ENCODE measurements at regions not wholly inside any gene's neighbourhood (a gene's known extent, or its start where the extent isn't known, plus 50 kb on each side); places are given as distances from the start of the nearest gene placed in this dataset.

DNA sequence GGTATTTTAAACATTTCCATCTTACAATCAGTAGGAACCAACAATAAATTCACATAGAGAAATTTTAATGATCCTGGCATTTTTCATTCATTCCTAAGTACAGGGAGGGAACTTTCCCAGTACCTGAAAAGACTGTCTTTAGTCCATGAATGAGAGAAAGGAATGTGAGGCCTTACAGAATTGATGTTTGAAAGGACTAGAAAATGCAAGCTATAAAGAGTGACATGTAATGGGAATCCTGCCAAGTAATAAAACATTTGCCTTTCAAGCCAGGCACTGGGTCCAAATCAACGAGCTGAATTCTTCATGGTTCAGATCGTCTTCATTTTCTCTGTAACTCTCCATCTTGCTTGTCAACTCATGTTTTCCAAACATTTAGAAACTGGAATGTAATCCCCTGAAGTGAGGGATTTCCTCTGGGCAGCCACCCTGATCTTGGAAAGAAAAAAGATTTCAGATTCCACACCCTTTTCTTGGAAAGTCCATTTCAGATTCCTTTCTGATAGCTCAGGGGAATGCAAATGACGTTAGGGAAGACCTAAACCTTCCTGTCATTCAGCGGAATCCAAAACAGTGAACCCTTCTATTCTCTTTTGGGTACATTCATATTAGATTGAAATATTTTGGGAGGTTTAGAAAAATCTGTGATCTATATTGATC is 315.8 kb downstream of the SH3GL2 start:
- DNase-seq: no peak

- DNase-seq: no peak
Measured at GRCh38 chr9:17900606-17901005, 321.7 kb downstream of the SH3GL2 start.

GRCh38 chr9:17905366-17905765 is 326.5 kb downstream of the SH3GL2 start:
- DNase-seq: no peak

GRCh38 chr9:17905781-17906175 is 326.9 kb downstream of the SH3GL2 start:
- no peak for DNase-seq

- no peak for DNase-seq
Measured at GRCh38 chr9:17906176-17906840, 327.4 kb downstream of the SH3GL2 start.

- DNase-seq: no peak
Measured at GRCh38 chr9:17906841-17907778, 328.2 kb downstream of the SH3GL2 start.

DNA sequence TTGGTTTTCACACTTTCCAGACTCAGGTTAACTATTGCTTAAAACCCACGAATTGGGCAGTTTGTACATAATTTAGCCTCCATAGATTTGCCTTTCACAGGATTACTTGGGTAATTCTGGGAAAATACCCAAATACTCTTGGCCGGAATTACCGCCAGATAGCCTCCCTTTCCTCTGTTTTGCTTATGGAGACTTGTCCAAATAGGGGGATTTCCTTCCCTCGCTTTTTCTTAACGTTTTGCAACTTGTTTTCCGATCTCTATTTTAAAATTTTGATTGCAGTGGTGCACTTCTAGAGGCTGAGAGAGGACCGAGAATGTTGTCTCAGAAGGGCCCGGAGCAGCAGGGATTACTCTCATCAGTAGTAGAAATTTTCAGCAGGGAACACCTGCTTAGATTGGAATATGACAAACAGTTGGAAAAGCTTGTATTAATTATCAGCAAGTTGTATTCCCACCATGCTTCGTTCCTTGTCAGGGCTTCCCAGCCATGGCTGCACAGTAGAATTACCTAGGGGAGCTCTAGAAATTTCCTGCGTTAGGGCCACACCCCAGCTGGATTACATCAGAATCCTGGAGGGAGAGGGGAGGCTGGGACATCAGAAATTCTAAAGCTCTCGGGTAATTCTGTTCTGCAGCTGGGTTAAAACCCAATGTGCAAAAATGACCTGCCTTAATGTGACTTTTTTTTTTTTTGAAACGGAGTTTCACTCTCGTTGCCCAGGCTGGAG is 329.1 kb downstream of the SH3GL2 start:
- DNase-seq: no peak

GRCh38 chr9:17926246-17926645 is 347.4 kb downstream of the SH3GL2 start:
- DNase-seq: no peak

DNA sequence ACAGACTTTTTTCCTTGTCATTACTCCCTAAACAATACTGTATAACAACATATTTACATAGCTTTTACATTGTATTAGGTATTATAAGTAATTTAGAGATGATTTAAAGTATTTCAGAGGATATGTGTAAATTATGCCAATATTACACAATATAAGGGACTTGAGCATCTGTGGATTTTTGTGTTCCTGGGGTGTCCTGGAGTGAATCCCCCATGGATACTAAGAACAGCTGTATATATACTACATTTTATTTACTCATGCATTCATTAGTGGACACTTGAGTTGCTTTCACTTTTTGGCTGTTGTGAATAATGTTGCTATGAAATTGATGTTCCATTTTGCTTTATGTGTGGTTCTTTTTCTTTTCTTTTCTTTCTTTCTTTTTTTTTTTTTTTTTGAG is 348.8 kb downstream of the SH3GL2 start:
- DNase-seq: no peak

DNA sequence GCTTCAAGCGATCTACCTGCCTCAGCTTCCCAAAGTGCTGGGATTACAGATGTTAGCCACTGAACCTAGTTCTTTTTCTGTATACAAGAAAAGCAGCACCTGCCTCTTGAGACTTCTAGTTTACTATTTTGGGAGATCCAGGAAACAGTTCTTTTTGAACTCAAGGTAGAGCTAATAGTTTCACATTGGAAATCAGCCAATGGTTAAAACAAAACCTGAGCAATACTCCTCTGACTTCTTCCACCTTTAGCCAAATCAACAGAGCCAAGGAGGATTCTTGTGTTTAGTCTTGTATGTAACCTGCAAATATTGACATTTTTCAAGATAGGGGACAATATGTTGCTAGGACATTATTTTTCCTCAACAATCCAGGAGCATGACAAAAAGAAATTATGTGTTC is 349.4 kb downstream of the SH3GL2 start:
- no peak for DNase-seq

- no peak for DNase-seq
Measured at GRCh38 chr9:17928768-17929167, 349.9 kb downstream of the SH3GL2 start.

DNA sequence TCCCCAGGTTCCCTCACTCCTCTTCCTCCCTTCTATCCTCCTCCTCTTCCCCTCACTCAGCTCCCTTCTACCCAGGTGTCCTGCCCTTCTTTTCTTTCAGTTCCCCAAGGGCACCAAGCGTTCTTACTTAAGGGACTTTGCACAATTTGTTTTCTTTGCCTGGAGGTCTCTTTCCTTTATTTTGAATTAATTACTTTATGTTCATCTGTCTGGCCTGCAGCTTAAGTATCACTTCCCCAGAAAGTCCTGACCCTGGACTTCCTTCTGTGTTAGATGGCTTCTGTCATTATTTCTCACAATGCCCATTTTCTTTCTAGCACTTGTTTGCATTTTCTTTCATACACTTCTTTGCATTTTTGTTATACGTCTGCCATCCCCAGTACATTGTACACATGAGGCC is 350.6 kb downstream of the SH3GL2 start:
- DNase-seq: no peak

DNA sequence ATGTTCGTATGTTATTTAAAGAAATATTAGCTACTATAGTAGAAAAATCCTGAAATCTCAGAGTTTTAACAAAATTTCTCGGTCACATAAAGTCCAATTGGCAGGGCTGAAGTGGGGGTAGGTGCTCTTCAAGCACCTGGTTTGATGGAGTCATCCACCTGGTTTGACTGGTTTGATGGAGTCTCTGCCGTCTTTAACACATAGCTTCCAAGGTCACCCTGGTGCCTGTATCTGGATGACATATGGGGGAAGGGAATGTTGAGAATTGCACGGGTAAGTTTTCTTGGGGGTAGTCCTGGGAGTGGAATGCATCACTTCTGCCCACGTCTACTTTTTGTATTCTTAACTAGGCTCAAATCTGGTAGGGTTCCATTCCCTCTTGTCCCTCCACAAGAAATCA is 351.2 kb downstream of the SH3GL2 start:
- no peak for DNase-seq

GRCh38 chr9:17936365-17936764 is 357.5 kb downstream of the SH3GL2 start:
- no peak for DNase-seq

DNA sequence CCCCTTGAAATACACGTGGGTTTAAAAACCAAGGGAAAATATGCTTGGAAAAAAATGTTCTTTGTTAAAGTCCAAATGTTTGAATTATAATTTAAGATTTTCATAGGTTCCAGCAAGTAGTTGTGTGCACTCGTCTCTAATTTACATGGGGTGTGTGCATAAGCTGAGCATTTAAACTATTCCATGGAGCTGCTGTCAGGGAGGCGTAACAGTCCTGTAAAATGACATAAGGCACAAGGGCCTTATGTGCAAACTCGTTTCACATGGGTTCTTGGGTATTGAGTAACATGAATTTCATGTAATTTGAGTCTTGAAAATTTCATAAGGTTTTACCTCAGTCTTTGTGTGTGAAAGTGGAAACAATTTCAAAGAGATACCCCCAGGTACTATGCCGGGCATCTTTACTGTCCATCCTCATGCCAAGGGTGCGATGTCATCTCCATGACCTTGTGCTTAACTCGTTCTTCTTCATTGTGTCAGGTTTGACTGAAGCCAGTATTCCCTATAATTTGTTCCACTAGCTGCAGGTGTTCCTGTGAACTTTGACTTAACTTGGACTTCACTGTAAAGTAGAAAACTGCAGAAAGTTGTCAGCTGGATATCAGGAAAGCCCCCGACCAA is 359.3 kb downstream of the SH3GL2 start:
- DNase-seq: no peak

GRCh38 chr9:17942498-17942897 is 363.6 kb downstream of the SH3GL2 start:
- DNase-seq: no peak

DNA sequence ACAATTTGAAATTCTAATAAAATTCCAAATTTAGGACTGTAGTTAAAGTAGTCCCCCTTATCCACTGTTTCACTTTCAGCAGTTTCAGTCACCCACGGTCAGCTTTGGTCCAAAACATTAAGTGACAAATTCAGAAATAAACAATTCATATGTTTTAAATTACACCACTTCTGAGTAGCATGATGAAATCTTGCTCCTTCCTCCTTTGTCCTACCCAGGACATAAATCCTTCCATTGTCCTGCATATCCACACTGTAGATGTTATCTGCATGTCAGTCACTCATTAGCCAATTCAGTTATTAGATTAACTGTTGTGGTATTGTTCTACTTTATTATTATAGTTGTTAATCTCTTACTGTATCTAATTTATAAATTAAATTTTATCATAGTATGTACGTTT is 376.5 kb downstream of the SH3GL2 start:
- DNase-seq: no peak

GRCh38 chr9:17958363-17958762 is 379.5 kb downstream of the SH3GL2 start:
- DNase-seq: no peak

- DNase-seq: no peak
Measured at GRCh38 chr9:17962747-17963146, 383.9 kb downstream of the SH3GL2 start.

GRCh38 chr9:17963498-17963897 is 384.6 kb downstream of the SH3GL2 start:
- no peak for DNase-seq

DNA sequence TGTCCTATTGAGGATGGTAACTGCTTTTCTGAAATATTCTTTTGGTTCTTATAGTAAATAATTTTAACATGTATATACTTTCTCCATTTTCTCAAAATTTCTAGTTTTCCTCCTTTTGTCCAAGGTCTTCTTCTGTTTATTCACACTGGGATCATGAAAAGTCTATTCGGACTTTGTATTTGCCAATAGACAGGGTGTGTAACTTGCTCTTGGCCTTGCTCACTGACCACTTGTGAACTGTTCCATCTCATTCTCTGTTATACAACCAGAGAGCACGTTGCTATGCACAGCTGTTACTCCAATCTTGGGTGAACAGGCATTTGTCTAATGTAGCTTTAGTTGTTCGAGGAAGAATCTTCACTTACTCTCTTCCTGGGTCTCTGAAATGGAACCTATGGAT is 388.9 kb downstream of the SH3GL2 start:
- DNase-seq: no peak

GRCh38 chr9:17969232-17969631 is 390.4 kb downstream of the SH3GL2 start:
- no peak for DNase-seq

DNA sequence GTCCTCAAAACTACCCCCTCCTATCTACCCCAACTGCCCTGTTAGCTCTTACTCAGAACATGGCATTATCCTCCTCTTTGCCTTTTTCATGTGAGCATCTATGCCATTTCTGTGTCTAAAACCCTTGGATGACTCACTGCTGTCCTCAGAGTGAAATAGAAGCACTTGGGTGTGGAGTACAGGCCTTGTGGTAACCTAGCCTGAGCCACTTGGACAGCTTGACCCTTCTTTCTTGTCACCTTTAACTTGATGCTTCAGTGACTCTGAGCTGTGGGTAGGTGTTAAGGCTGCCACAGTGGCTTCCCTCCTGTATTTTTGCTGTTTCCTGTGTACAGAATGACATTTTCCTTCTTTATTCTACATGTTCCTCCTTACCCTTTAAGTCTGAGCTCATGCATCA is 391.4 kb downstream of the SH3GL2 start:
- DNase-seq: no peak
